ENCODE measurements at regions not wholly inside any gene's neighbourhood (a gene's known extent, or its start where the extent isn't known, plus 50 kb on each side); places are given as distances from the start of the nearest gene placed in this dataset.
"Not testable (repeated sequence)": the region's sequence is repeated elsewhere in the genome, so short reads cannot be mapped to it uniquely, and the experiment has no call there.

DNA sequence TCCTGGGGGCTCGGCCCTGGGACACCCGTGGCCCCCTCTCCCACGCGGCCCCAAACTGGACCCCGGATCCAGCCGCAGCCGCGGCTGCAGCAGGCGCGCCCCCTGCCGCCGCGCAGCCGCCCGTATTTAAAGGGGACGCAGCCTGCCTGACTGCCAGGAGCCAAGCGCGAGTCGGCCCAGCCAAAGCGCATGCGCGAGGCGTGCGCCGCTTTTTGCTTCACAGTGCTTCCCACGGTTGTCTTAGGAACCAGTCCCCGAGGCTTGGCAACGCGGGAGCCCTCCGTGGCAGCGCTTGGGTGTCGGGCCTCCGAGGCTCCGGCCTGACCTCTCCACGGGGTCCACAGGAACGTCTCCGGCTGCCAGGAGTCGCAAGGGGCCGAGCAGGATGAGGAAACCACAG, 712.8 kb downstream of the KCNJ18 start:
- not testable (repeated sequence) for H3K9ac ChIP-seq (ENCODE audit: low read length); H3K4me1 ChIP-seq (ENCODE audit: control insufficient read depth, low read depth, low read length); H3K36me3 ChIP-seq (ENCODE audit: control insufficient read depth, low read depth, low read length); H3K4me3 ChIP-seq (ENCODE audit: low read length); H3K27ac ChIP-seq (ENCODE audit: low read length); H3K27me3 ChIP-seq (ENCODE audit: control insufficient read depth, insufficient read depth, low read length)
- peaks cover 14% of the 10 kb centered on the region for H3K9me3 ChIP-seq (ENCODE audit: control insufficient read depth, low read depth, low read length)

- Histone ChIP-seq H3K4me3 (ENCODE audit: low read length) (no peak overlapping the region), H3K9ac (ENCODE audit: low read length) (no peak overlapping the region), H3K36me3 (ENCODE audit: control insufficient read depth, low read depth, low read length) (no peaks in the 10 kb centered on the region), H3K4me1 (ENCODE audit: control insufficient read depth, low read depth, low read length) (no peaks in the 10 kb centered on the region), H3K9me3 (ENCODE audit: control insufficient read depth, low read depth, low read length) (peaks cover 26% of the 10 kb centered on the region), H3K27ac (ENCODE audit: low read length) (no peak overlapping the region), H3K27me3 (ENCODE audit: control insufficient read depth, insufficient read depth, low read length) (no peaks in the 10 kb centered on the region)
These were observed 716.9 kb downstream of the KCNJ18 start for GRCh38 chr17:22409160-22409751.

DNA sequence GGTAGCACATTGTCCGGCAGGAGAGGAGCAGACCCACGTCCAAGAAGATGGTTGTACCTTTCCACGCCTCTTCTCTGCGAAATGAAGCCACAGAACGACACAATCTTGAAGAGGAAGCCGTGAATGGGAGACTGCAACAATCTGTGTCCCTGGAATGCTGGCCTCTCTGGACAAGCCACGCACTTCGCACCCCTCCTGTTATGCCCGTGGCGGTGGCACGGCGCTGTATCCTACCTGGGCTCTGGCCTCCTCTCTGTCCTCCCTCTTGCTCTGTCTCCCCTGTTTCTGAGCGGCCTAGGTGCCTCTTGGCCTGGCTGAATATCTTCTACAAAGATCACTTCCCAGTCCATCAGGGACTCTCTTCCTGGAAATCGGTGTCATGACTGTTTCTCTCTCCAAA, 717.8 kb downstream of the KCNJ18 start:
- no peaks in the 10 kb centered on the region for H3K27me3 ChIP-seq (ENCODE audit: control insufficient read depth, insufficient read depth, low read length)
- no peaks in the 10 kb centered on the region for H3K4me1 ChIP-seq (ENCODE audit: control insufficient read depth, low read depth, low read length)
- H3K27ac ChIP-seq (ENCODE audit: low read length), result no peak overlapping the region
- H3K36me3 ChIP-seq (ENCODE audit: control insufficient read depth, low read depth, low read length), result no peaks in the 10 kb centered on the region
- no peak overlapping the region for H3K9ac ChIP-seq (ENCODE audit: low read length)
- no peak overlapping the region for H3K4me3 ChIP-seq (ENCODE audit: low read length)
- H3K9me3 ChIP-seq (ENCODE audit: control insufficient read depth, low read depth, low read length), result peaks cover 26% of the 10 kb centered on the region

- H3K9me3 ChIP-seq (ENCODE audit: control insufficient read depth, low read depth, low read length), result peaks cover 26% of the 10 kb centered on the region
- no peaks in the 10 kb centered on the region for H3K4me1 ChIP-seq (ENCODE audit: control insufficient read depth, low read depth, low read length)
- no peaks in the 10 kb centered on the region for H3K36me3 ChIP-seq (ENCODE audit: control insufficient read depth, low read depth, low read length)
- H3K27ac ChIP-seq (ENCODE audit: low read length), result no peak overlapping the region
- H3K27me3 ChIP-seq (ENCODE audit: control insufficient read depth, insufficient read depth, low read length), result no peaks in the 10 kb centered on the region
- H3K4me3 ChIP-seq (ENCODE audit: low read length), result no peak overlapping the region
- no peak overlapping the region for H3K9ac ChIP-seq (ENCODE audit: low read length)
These were observed 719.0 kb downstream of the KCNJ18 start for GRCh38 chr17:22411185-22411784.

DNA sequence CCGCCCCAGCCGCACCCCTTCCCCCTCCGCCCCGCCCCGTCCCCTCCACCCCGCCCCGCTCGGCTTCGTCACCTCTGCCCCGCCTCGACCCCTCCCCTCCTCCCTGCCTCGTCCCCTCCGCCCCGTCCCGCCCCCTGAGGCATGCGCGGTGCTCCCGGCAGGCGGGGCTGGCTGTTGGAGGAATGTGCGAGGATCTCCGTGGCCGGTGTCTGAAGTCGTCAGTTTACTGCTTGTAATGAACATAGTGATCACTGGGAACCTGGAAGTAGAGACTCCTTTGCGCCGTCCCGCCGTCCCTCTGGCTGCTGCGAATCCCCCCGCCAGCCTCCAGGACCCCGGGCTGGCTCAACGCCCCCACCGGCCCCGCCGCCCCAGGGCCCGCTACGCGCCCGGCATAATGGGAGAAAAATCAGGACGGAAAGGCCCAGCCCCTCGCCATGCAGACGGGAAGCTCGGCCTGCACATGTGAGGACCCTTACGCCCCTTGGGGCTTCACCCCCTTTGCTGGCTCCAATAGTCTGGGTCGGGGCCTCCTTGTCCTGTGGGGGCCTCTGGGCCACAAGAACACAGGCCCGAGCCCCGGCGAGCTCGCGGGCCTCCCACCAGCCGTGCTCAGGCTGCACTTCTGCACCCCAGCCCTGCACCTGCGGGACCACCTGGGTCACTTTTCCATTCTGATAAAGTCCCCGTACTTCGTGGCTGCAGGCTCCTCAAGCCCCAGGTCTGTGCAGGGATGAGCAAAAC, 743.1 kb downstream of the KCNJ18 start:
- no peak overlapping the region for H3K27ac ChIP-seq (ENCODE audit: low read length)
- H3K36me3 ChIP-seq (ENCODE audit: control insufficient read depth, low read depth, low read length), result no peaks in the 10 kb centered on the region
- H3K4me3 ChIP-seq (ENCODE audit: low read length), result no peak overlapping the region
- H3K9ac ChIP-seq (ENCODE audit: low read length), result no peak overlapping the region
- no peaks in the 10 kb centered on the region for H3K27me3 ChIP-seq (ENCODE audit: control insufficient read depth, insufficient read depth, low read length)
- no peaks in the 10 kb centered on the region for H3K4me1 ChIP-seq (ENCODE audit: control insufficient read depth, low read depth, low read length)
- H3K9me3 ChIP-seq (ENCODE audit: control insufficient read depth, low read depth, low read length), result peaks cover 55% of the 10 kb centered on the region

GRCh38 chr17:22441776-22442175, 749.5 kb downstream of the KCNJ18 start:
- no peak overlapping the region for H3K4me3 ChIP-seq (ENCODE audit: low read length)
- peaks cover 59% of the 10 kb centered on the region for H3K9me3 ChIP-seq (ENCODE audit: control insufficient read depth, low read depth, low read length)
- no peaks in the 10 kb centered on the region for H3K36me3 ChIP-seq (ENCODE audit: control insufficient read depth, low read depth, low read length)
- H3K27ac ChIP-seq (ENCODE audit: low read length), result no peak overlapping the region
- no peaks in the 10 kb centered on the region for H3K4me1 ChIP-seq (ENCODE audit: control insufficient read depth, low read depth, low read length)
- H3K9ac ChIP-seq (ENCODE audit: low read length), result no peak overlapping the region
- H3K27me3 ChIP-seq (ENCODE audit: control insufficient read depth, insufficient read depth, low read length), result no peaks in the 10 kb centered on the region

GRCh38 chr17:22443061-22443460, 750.7 kb downstream of the KCNJ18 start:
- peaks cover 58% of the 10 kb centered on the region for H3K9me3 ChIP-seq (ENCODE audit: control insufficient read depth, low read depth, low read length)
- no peaks in the 10 kb centered on the region for H3K4me1 ChIP-seq (ENCODE audit: control insufficient read depth, low read depth, low read length)
- no peaks in the 10 kb centered on the region for H3K36me3 ChIP-seq (ENCODE audit: control insufficient read depth, low read depth, low read length)

GRCh38 chr17:22453181-22453580, 760.9 kb downstream of the KCNJ18 start:
- Histone ChIP-seq H3K9me3 (ENCODE audit: control insufficient read depth, low read depth, low read length) (peaks cover 49% of the 10 kb centered on the region), H3K4me3 (ENCODE audit: low read length) (no peak overlapping the region), H3K9ac (ENCODE audit: low read length) (no peak overlapping the region), H3K4me1 (ENCODE audit: control insufficient read depth, low read depth, low read length) (no peaks in the 10 kb centered on the region), H3K27ac (ENCODE audit: low read length) (no peak overlapping the region), H3K27me3 (ENCODE audit: control insufficient read depth, insufficient read depth, low read length) (no peaks in the 10 kb centered on the region), H3K36me3 (ENCODE audit: control insufficient read depth, low read depth, low read length) (no peaks in the 10 kb centered on the region)

More at GRCh38 chr17:22443061-22443460, 750.7 kb downstream of the KCNJ18 start:
- H3K9ac ChIP-seq (ENCODE audit: low read length), result no peak overlapping the region
- H3K4me3 ChIP-seq (ENCODE audit: low read length), result no peak overlapping the region
- H3K27ac ChIP-seq (ENCODE audit: low read length), result no peak overlapping the region
- no peaks in the 10 kb centered on the region for H3K27me3 ChIP-seq (ENCODE audit: control insufficient read depth, insufficient read depth, low read length)

DNA sequence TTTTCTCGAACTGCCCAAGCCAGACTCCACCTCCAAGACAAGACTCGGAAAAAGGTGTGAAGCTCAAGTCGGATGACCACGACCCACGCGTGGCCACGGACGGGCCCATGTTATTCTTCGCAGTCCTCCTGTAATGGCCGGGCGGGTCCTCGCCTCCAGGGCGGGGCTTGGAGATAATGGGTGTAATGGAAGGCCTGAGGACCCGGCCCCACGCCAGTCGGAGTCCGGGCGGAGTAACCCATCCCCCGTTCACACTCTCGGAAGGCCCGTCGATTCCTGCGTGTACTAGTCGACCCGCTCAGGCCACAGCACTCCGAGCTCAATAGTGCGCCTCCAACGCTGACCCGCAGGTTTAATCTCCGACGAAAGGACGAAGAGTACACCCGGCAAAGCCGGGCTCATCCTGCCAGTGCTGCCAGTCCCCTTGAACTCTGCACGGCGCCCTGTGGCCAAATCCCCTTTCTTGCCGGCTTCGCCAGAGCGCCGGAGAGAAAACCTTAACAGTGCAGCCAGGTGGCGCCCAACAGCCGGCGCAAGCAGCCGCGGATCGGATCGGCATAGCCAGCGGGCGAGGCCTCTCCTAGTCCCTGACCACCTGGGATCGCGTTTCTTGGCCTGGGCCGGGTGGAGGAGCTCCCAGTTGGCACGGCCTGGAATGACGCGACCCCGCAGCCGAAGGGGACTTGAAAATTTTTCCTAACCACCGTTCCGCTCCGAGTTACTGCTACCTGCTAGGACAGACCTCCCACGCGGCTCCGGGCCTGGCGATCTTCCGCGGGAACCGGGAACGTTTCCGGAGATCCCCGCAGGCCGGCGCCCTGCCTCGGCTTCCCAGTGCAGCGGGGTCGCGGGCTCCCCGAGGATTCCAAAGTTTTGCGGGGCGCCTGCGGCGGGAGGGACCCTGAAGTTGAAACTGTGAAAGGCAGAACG, 762.0 kb downstream of the KCNJ18 start:
- Histone ChIP-seq H3K9me3 (ENCODE audit: control insufficient read depth, low read depth, low read length) (peaks cover 48% of the 10 kb centered on the region), H3K9ac (ENCODE audit: low read length) (no peak overlapping the region), H3K4me1 (ENCODE audit: control insufficient read depth, low read depth, low read length) (no peaks in the 10 kb centered on the region), H3K27ac (ENCODE audit: low read length) (no peak overlapping the region), H3K36me3 (ENCODE audit: control insufficient read depth, low read depth, low read length) (no peaks in the 10 kb centered on the region), H3K27me3 (ENCODE audit: control insufficient read depth, insufficient read depth, low read length) (no peaks in the 10 kb centered on the region), H3K4me3 (ENCODE audit: low read length) (no peak overlapping the region)

GRCh38 chr17:22459331-22459952, 767.1 kb downstream of the KCNJ18 start:
- H3K9ac ChIP-seq (ENCODE audit: low read length), result no peak overlapping the region
- H3K27ac ChIP-seq (ENCODE audit: low read length), result no peak overlapping the region
- H3K36me3 ChIP-seq (ENCODE audit: control insufficient read depth, low read depth, low read length), result no peaks in the 10 kb centered on the region
- H3K27me3 ChIP-seq (ENCODE audit: control insufficient read depth, insufficient read depth, low read length), result no peaks in the 10 kb centered on the region
- H3K9me3 ChIP-seq (ENCODE audit: control insufficient read depth, low read depth, low read length), result peaks cover 67% of the 10 kb centered on the region
- H3K4me1 ChIP-seq (ENCODE audit: control insufficient read depth, low read depth, low read length), result no peaks in the 10 kb centered on the region
- H3K4me3 ChIP-seq (ENCODE audit: low read length), result no peak overlapping the region

DNA sequence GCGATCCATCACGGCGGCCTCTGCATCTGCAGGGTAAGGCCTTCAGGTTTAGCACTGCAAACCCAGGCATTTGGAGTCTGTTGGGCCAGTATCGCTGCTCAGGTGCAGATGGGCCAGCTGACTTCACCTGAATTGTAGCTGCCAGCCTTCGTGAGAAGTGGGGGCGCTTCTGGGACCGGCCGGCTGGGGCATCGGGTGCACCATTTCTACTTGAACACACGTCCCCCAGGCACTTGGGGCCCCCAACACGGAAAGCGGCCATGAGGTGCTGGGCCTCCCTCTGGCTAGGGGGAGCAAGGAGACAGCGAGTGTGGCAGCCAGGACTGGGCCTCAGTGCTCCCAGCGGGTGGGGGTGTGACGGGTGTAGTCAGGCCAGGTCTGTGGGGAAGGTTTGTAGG, 767.6 kb downstream of the KCNJ18 start:
- no peaks in the 10 kb centered on the region for H3K36me3 ChIP-seq (ENCODE audit: control insufficient read depth, low read depth, low read length)
- H3K9me3 ChIP-seq (ENCODE audit: control insufficient read depth, low read depth, low read length), result peaks cover 67% of the 10 kb centered on the region
- no peaks in the 10 kb centered on the region for H3K27me3 ChIP-seq (ENCODE audit: control insufficient read depth, insufficient read depth, low read length)
- H3K4me1 ChIP-seq (ENCODE audit: control insufficient read depth, low read depth, low read length), result no peaks in the 10 kb centered on the region
- no peak overlapping the region for H3K4me3 ChIP-seq (ENCODE audit: low read length)
- H3K27ac ChIP-seq (ENCODE audit: low read length), result no peak overlapping the region
- no peak overlapping the region for H3K9ac ChIP-seq (ENCODE audit: low read length)
